ENCODE measurements at regions not wholly inside any gene's neighbourhood (a gene's known extent, or its start where the extent isn't known, plus 50 kb on each side); places are given as distances from the start of the nearest gene placed in this dataset.

DNA sequence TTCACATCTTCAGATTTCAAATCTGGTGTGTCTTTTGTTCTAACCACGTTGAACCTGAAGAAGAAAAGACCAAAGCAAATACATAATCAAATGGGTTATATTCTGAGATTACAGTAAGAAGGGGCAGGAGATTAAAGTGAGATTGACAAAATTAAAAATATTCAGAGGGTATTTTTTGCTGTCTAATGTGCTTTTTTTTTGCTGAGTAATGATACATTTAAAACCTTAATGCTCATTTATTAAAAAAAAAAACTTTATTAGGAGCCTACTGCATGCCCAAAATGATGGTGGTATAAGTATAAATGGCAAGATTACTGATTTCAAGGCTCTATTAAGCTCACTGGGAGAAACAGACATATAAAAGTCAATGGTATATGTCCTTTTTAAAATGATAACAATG, 459.4 kb downstream of the FGF9 start:
- ATAC-seq (no peak), DNase-seq (ENCODE audit: low read depth, low spot score) (no peak)
- Histone ChIP-seq H3K79me2 (ENCODE audit: insufficient read depth, low read length) (no peaks in the 10 kb centered on the region), H3K9ac (ENCODE audit: low read length) (no peak overlapping the region), H3K4me1 (ENCODE audit: control insufficient read depth in 1 of 2, insufficient read depth in 2 of 2, low read length in 2 of 2) (no peaks in the 10 kb centered on the region), H3K27me3 (ENCODE audit: insufficient read depth, low read length) (no peaks in the 10 kb centered on the region), H3K4me2 (ENCODE audit: low read length) (no peak overlapping the region), H3K9me3 (ENCODE audit: control insufficient read depth in 1 of 2, insufficient read depth in 1 of 2, low read depth in 1 of 2, low read length in 2 of 2) (no peaks in the 10 kb centered on the region), H3K27ac (ENCODE audit: low read depth, low read length) (no peak overlapping the region), H3K9me2 (ENCODE audit: insufficient read depth) (no peaks in the 10 kb centered on the region), H4K20me1 (ENCODE audit: insufficient read depth) (no peaks in the 10 kb centered on the region), H3K4me3 (replicated peaks in 1 of 2; ENCODE audit: low read depth in 1 of 2, low read length in 2 of 2) (no peak overlapping the region), H2AFZ (ENCODE audit: low read depth, low read length, poor library complexity, severe bottlenecking) (no peak overlapping the region), H3K36me3 (ENCODE audit: control insufficient read depth in 1 of 2, insufficient read depth in 2 of 2, low read length in 2 of 2) (no peaks in the 10 kb centered on the region)
- TF ChIP-seq EZH2 (IDR thresholded peaks at IDR 0.05): no peak
- TF ChIP-seq RAD21 (IDR thresholded peaks at IDR 0.05; ENCODE audit: low read depth): no peak
- TF ChIP-seq TCF7L2 (IDR thresholded peaks at IDR 0.05; ENCODE audit: borderline replicate concordance, extremely low read depth, insufficient read depth, insufficient read length): no peak
- TF ChIP-seq JUND (IDR thresholded peaks at IDR 0.05): no peak
- TF ChIP-seq YY1 (IDR thresholded peaks at IDR 0.05; ENCODE audit: extremely low read depth, insufficient replicate concordance, low read depth, low read length): no peak
- TF ChIP-seq, protein P1, sequence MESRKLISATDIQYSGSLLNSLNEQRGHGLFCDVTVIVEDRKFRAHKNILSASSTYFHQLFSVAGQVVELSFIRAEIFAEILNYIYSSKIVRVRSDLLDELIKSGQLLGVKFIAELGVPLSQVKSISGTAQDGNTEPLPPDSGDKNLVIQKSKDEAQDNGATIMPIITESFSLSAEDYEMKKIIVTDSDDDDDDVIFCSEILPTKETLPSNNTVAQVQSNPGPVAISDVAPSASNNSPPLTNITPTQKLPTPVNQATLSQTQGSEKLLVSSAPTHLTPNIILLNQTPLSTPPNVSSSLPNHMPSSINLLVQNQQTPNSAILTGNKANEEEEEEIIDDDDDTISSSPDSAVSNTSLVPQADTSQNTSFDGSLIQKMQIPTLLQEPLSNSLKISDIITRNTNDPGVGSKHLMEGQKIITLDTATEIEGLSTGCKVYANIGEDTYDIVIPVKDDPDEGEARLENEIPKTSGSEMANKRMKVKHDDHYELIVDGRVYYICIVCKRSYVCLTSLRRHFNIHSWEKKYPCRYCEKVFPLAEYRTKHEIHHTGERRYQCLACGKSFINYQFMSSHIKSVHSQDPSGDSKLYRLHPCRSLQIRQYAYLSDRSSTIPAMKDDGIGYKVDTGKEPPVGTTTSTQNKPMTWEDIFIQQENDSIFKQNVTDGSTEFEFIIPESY (IDR thresholded peaks at IDR 0.05; ENCODE audit: extremely low read depth, insufficient replicate concordance, low read length): no peak
- TF ChIP-seq ZNF274 (IDR thresholded peaks at IDR 0.05; ENCODE audit: low read depth, low read length): no peak
- no peak for TF ChIP-seq SRF (IDR thresholded peaks at IDR 0.05; ENCODE audit: low read depth)
- TF ChIP-seq EGR1 (IDR thresholded peaks at IDR 0.05; ENCODE audit: low read depth): no peak
- TF ChIP-seq ELF1 (IDR thresholded peaks at IDR 0.05; ENCODE audit: borderline replicate concordance, low read depth): no peak
- TF ChIP-seq EZH2phosphoT487 (IDR thresholded peaks at IDR 0.05; ENCODE audit: borderline replicate concordance): no peak
- TF ChIP-seq SP1 (IDR thresholded peaks at IDR 0.05; ENCODE audit: low read depth): no peak
- no peak for TF ChIP-seq ZFX (IDR thresholded peaks at IDR 0.05)
- TF ChIP-seq, protein P2, sequence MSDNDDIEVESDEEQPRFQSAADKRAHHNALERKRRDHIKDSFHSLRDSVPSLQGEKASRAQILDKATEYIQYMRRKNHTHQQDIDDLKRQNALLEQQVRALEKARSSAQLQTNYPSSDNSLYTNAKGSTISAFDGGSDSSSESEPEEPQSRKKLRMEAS (IDR thresholded peaks at IDR 0.05): no peak
- no TSS peak for BruUV-seq (replicated peaks)
- ChIA-PET RAD21 (ENCODE audit: low non-redundant PET in 1 of 2, low total read pairs in 2 of 2, uncharacterized antibody in 2 of 2, unreplicated experiment in 2 of 2) (no interaction called here), POLR2A (no interaction called here), CTCF (no interaction called here)
- intact Hi-C loops (cut with micrococcal nuclease): no loop called here

Measured in HCT116 (cell line).